HG02610 (cell line): ENCODE measurements at regions not wholly inside any gene's neighbourhood (a gene's known extent, or its start where the extent isn't known, plus 50 kb on each side); places are given as distances from the start of the nearest gene placed in this dataset.

Experiments used
- ATAC-seq: cut with Tn5 transposase; IDR thresholded peaks from one replicate; pipeline ENCODE4 v1.9.1; 2021; ENCODE audit warnings: mild to moderate bottlenecking, moderate library complexity; ENCODE audit not compliant: unreplicated experiment

- no peak for ATAC-seq
Observed at GRCh38 chr2:155215037-155215707, 516.7 kb downstream of the KCNJ3 start.

- ATAC-seq: no peak
Observed at GRCh38 chr2:155209696-155210450, 511.4 kb downstream of the KCNJ3 start.

GRCh38 chr2:155203178-155203577 lies 504.7 kb downstream of the KCNJ3 start:
- ATAC-seq: peak; percentile 46

GRCh38 chr2:155200753-155201152 lies 502.3 kb downstream of the KCNJ3 start:
- ATAC-seq: no peak

GRCh38 chr2:155190342-155190741 lies 491.8 kb downstream of the KCNJ3 start:
- ATAC-seq: no peak

- no peak for ATAC-seq
Observed at GRCh38 chr2:155178921-155179320, 480.4 kb downstream of the KCNJ3 start.

- no peak for ATAC-seq
Observed at GRCh38 chr2:155176345-155176744, 477.9 kb downstream of the KCNJ3 start.

GRCh38 chr2:155169317-155169716 lies 470.8 kb downstream of the KCNJ3 start:
- no peak for ATAC-seq

GRCh38 chr2:155162494-155162893 lies 464.0 kb downstream of the KCNJ3 start:
- ATAC-seq: no peak

- no peak for ATAC-seq
Observed at GRCh38 chr2:155161314-155161713, 462.8 kb downstream of the KCNJ3 start.

- no peak for ATAC-seq
Observed at GRCh38 chr2:155157711-155158110, 459.2 kb downstream of the KCNJ3 start.

- no peak for ATAC-seq
Observed at GRCh38 chr2:155157065-155157464, 458.6 kb downstream of the KCNJ3 start.

- ATAC-seq: peak; percentile 54
Observed at GRCh38 chr2:155151945-155152344, 453.4 kb downstream of the KCNJ3 start.

GRCh38 chr2:155151472-155151871 lies 453.0 kb downstream of the KCNJ3 start:
- no peak for ATAC-seq

- ATAC-seq: peak; percentile 97
Observed at GRCh38 chr2:155145758-155146229, 447.3 kb downstream of the KCNJ3 start.

GRCh38 chr2:155141418-155141817 lies 442.9 kb downstream of the KCNJ3 start:
- ATAC-seq: no peak

- ATAC-seq: peak; percentile 82
Observed at GRCh38 chr2:155125585-155126230, 427.2 kb downstream of the KCNJ3 start.

- ATAC-seq: no peak
Observed at GRCh38 chr2:155115846-155116245, 417.4 kb downstream of the KCNJ3 start.

- no peak for ATAC-seq
Observed at GRCh38 chr2:155111070-155111469, 412.6 kb downstream of the KCNJ3 start.

GRCh38 chr2:155109527-155109926 lies 411.0 kb downstream of the KCNJ3 start:
- no peak for ATAC-seq

GRCh38 chr2:155100261-155100660 lies 401.8 kb downstream of the KCNJ3 start:
- ATAC-seq: no peak

- ATAC-seq: no peak
Observed at GRCh38 chr2:155099784-155100183, 401.3 kb downstream of the KCNJ3 start.
